H1 (cell line): ENCODE measurements at regions not wholly inside any gene's neighbourhood (a gene's known extent, or its start where the extent isn't known, plus 50 kb on each side); places are given as distances from the start of the nearest gene placed in this dataset.

Source experiments
- CHD7 ChIP-seq: fragments of 300-600 bp; sonication (generic); IDR thresholded peaks from 2 replicates; pipeline ENCODE4 v1.7.1; 2012; ENCODE audit warnings: low read length, moderate library complexity, mild to moderate bottlenecking, inconsistent platforms; ENCODE audit not compliant: insufficient replicate concordance

GRCh38 chr5:125010356-125010755 is 263.9 kb upstream of the ZNF608 start (continued):
- TF ChIP-seq CHD7, result no peak
